Endothelial cell of umbilical vein (primary cell): ENCODE measurements at regions not wholly inside any gene's neighbourhood (a gene's known extent, or its start where the extent isn't known, plus 50 kb on each side); places are given as distances from the start of the nearest gene placed in this dataset.

Experiments
- BruUV-seq: library from RNA; stranded (reverse); fragments of 400-500 nt; replicated peaks from 2 replicates; lab custom pipeline; 2021; lab: Mats Ljungman, UMichigan
- CTCF ChIA-PET: fragments of 300-600, 350-600 bp; sonication (Branson Sonifier 250); formaldehyde crosslinking; loops from one replicate; lab custom pipeline; 2021; ENCODE audit warnings: antibody characterized with exemption, inconsistent platforms; lab: Charles Lee
- POLR2A ChIA-PET: fragments of 300-600, 350-600 bp; sonication (Branson Sonifier 250); formaldehyde crosslinking; loops from one replicate; lab custom pipeline; 2021; ENCODE audit warnings: antibody characterized with exemption, inconsistent platforms; lab: Charles Lee
- DNase-seq: peaks from one replicate; pipeline ENCODE4 v3.0.0-alpha.2; 2011; ENCODE audit warnings: low read depth, low spot score
- FAIRE-seq: peaks from 2 replicates; lab custom pipeline; 2011; peaks lifted over from hg19 to GRCh38; lab: Jason Lieb, UNC
- H2AFZ ChIP-seq: 2 replicates; pipeline ENCODE4 v1.6.0; 2012; ENCODE audit warnings: low read depth, low read length, control low read depth, inconsistent platforms
- H3K27ac ChIP-seq: 2 replicates; pipeline ENCODE4 v1.5.1; 2011; ENCODE audit warnings: low read depth, mild to moderate bottlenecking, control low read depth, low read length, moderate library complexity; ENCODE audit not compliant: insufficient read depth
- H3K27me3 ChIP-seq, 2 experiments: 2 replicates each; pipeline versions ENCODE4 v1.6.0 to v1.6.1; 2011; ENCODE audit warnings: low read length in 2 of 2, mixed read lengths in 1 of 2; ENCODE audit not compliant: control insufficient read depth in 2 of 2, insufficient read depth in 2 of 2
- H3K36me3 ChIP-seq, 2 experiments: 2 replicates in 1 of 2; 3 replicates in 1 of 2; pipeline ENCODE4 v1.5.1; 2011; ENCODE audit warnings: low read length in 2 of 2, mild to moderate bottlenecking in 1 of 2, moderate library complexity in 1 of 2; ENCODE audit not compliant: control insufficient read depth in 2 of 2, insufficient read depth in 2 of 2; ENCODE audit errors: extremely low read depth in 1 of 2
- H3K4me1 ChIP-seq: 3 replicates; pipeline ENCODE4 v1.5.1; 2011; ENCODE audit warnings: mild to moderate bottlenecking, low read length; ENCODE audit not compliant: control insufficient read depth, insufficient read depth; ENCODE audit errors: extremely low read depth
- H3K4me2 ChIP-seq: 2 replicates; pipeline ENCODE4 v1.6.1; 2011; ENCODE audit warnings: low read length, control low read depth, mixed read lengths; ENCODE audit not compliant: insufficient read depth
- H3K4me3 ChIP-seq, 3 experiments: fragments of 200-600 bp in 1 of 3; sonication (generic), shearing (Covaris generic) in 1 of 3; replicated peaks in 1 of 3; 2 replicates each; pipeline ENCODE4 v1.5.1; 2011 to 2016; ENCODE audit warnings: control low read depth in 3 of 3, low read length in 3 of 3, mild to moderate bottlenecking in 2 of 3, inconsistent platforms in 1 of 3, low read depth in 1 of 3, moderate library complexity in 1 of 3; ENCODE audit not compliant: insufficient read depth in 1 of 3
- H3K79me2 ChIP-seq: 2 replicates; pipeline ENCODE4 v1.6.0; 2012; ENCODE audit warnings: low read length, inconsistent platforms; ENCODE audit not compliant: control insufficient read depth, insufficient read depth
- H3K9ac ChIP-seq: replicated peaks from 2 replicates; pipeline ENCODE3; 2011; ENCODE audit warnings: low read length, control low read depth; ENCODE audit not compliant: insufficient read depth; ENCODE audit errors: extremely low read depth
- H3K9me1 ChIP-seq: replicated peaks from 3 replicates; pipeline ENCODE4 v1.6.0; 2011; ENCODE audit warnings: mild to moderate bottlenecking, low read length; ENCODE audit not compliant: control insufficient read depth, insufficient read depth; ENCODE audit errors: extremely low read depth
- H3K9me3 ChIP-seq: replicated peaks from 2 replicates; pipeline ENCODE4 v1.5.1; 2012; ENCODE audit warnings: low read length, inconsistent platforms; ENCODE audit not compliant: control insufficient read depth, insufficient read depth
- H4K20me1 ChIP-seq: replicated peaks from 2 replicates; pipeline ENCODE3; 2011; ENCODE audit warnings: mild to moderate bottlenecking, low read length; ENCODE audit not compliant: control insufficient read depth, insufficient read depth; ENCODE audit errors: extremely low read depth
- EZH2 ChIP-seq: IDR thresholded peaks from 2 replicates; pipeline ENCODE4 v1.6.1; 2012; ENCODE audit warnings: borderline replicate concordance, low read depth, mild to moderate bottlenecking, moderate library complexity, low read length, inconsistent platforms; ENCODE audit not compliant: severe bottlenecking
- FOS ChIP-seq: IDR thresholded peaks from 2 replicates; pipeline ENCODE4 v1.6.1; 2011; ENCODE audit warnings: mild to moderate bottlenecking, low read length, moderate library complexity, borderline replicate concordance; ENCODE audit not compliant: insufficient read depth
- GATA2 ChIP-seq: IDR thresholded peaks from 2 replicates; pipeline ENCODE4 v1.7.0; 2011; ENCODE audit warnings: low read depth, mild to moderate bottlenecking, moderate library complexity, mixed read lengths, low read length; ENCODE audit not compliant: insufficient read length, insufficient read depth
- JUN ChIP-seq: IDR thresholded peaks from 2 replicates; pipeline ENCODE4 v1.6.1; 2011; ENCODE audit warnings: borderline replicate concordance, low read depth; ENCODE audit not compliant: insufficient read length, insufficient read depth
- MYC ChIP-seq: IDR thresholded peaks from one replicate; pipeline ENCODE4 v1.6.1; 2011; ENCODE audit warnings: mild to moderate bottlenecking, low read depth, low read length
- POLR2A ChIP-seq: IDR thresholded peaks from 2 replicates; pipeline ENCODE4 v1.6.1; 2012; ENCODE audit warnings: low read depth, mild to moderate bottlenecking, control low read depth, low read length
- POLR2AphosphoS5 ChIP-seq: IDR thresholded peaks from 2 replicates; pipeline ENCODE4 v1.6.1; 2012; ENCODE audit warnings: low read depth, mild to moderate bottlenecking, control low read depth, low read length, moderate library complexity; ENCODE audit not compliant: insufficient read depth
- dilution Hi-C: fragments of 300-500 bp; cut with MboI; formaldehyde crosslinking; loops from one replicate; pipeline ENCODE4 v1.15.0; 2019; ENCODE audit warnings: low sequenced_read_pairs; ENCODE audit not compliant: extremely low pct_ligation_motif_present
- intact Hi-C: fragments of 100-400 bp; cut with micrococcal nuclease; formaldehyde crosslinking; loops from one replicate; pipeline ENCODE4 v1.10.0; 2022
- TF ChIP-seq, protein P1 (sequence below): IDR thresholded peaks from 2 replicates; pipeline ENCODE4 v1.6.1; 2011; ENCODE audit not compliant: insufficient read depth, insufficient read length
- TF ChIP-seq, protein P2 (sequence below), 2 donors: IDR thresholded peaks; 1 replicate in 1 of 2; 2 replicates in 1 of 2; pipeline ENCODE4 v1.5.1; 2011; ENCODE audit warnings: low read length in 2 of 2, mild to moderate bottlenecking in 2 of 2, moderate library complexity in 2 of 2, control low read depth in 1 of 2, inconsistent platforms in 1 of 2, low read depth in 1 of 2; ENCODE audit not compliant: insufficient read depth in 1 of 2; ENCODE audit errors: extremely low read depth in 1 of 2

DNA sequence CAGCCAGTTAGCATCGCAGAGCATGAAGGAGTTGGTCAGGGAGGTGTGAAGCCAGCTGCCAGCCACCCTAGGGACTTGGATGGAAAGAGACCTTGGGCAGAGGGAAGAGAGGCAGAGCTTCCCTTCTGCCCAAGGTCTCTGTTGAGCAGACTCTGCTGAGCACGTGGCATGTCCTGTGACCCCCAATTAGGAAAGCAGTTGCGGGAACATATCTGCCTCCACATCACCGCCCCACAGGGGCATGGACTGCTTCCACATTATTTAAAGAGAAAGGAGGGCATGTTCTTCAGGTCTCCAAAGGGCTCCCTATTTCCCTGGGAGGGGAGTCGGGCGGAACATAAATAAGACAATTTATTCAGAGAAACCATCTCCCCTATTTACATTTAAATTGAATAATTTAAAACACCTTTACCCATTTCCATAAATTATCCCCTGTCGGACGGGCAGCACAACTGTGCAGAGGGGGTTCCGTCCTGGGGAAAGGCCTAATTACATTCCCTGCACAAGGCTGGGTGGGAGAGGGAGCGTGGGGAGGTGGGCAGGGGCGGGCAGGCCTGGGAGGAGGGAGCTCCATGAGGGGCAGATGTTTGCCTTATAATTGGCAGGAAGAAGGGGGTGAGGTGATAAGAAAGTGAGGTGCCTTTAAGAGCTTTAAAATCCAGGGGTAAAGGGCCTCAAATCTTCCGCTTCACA is 88.8 kb upstream of the THY1 start:
- dilution Hi-C loops: no loop called here
- DNase-seq (no peak), FAIRE-seq (no peak)
- intact Hi-C loops: no loop called here
- ChIA-PET POLR2A (no interaction called here), CTCF (interaction anchor here (1.0 kb wide), 1 partner anchor 21 kb away, joined by 3 read pairs; no protein-coding TSS in a partner anchor)
- Histone ChIP-seq H3K27ac (no peak overlapping the region), H4K20me1 (no peaks in the 10 kb centered on the region), H3K4me3 (no peak overlapping the region), H2AFZ (no peak overlapping the region), H3K27me3 (peaks cover 0 to 2% of the 10 kb centered on the region in 2 experiments), H3K36me3 (no peaks in the 10 kb centered on the region), H3K9me1 (no peaks in the 10 kb centered on the region), H3K9me3 (no peaks in the 10 kb centered on the region), H3K4me2 (no peak overlapping the region), H3K79me2 (no peaks in the 10 kb centered on the region), H3K9ac (no peak overlapping the region), H3K4me1 (no peaks in the 10 kb centered on the region)
- no TSS peak for BruUV-seq
- TF ChIP-seq, protein P1, sequence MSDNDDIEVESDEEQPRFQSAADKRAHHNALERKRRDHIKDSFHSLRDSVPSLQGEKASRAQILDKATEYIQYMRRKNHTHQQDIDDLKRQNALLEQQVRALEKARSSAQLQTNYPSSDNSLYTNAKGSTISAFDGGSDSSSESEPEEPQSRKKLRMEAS: no peak
- no peak for TF ChIP-seq MYC
- TF ChIP-seq EZH2: no peak
- TF ChIP-seq JUN: no peak
- TF ChIP-seq FOS: no peak
- TF ChIP-seq GATA2: no peak
- TF ChIP-seq POLR2A: no peak
- no peak for TF ChIP-seq POLR2AphosphoS5
- TF ChIP-seq, protein P2, sequence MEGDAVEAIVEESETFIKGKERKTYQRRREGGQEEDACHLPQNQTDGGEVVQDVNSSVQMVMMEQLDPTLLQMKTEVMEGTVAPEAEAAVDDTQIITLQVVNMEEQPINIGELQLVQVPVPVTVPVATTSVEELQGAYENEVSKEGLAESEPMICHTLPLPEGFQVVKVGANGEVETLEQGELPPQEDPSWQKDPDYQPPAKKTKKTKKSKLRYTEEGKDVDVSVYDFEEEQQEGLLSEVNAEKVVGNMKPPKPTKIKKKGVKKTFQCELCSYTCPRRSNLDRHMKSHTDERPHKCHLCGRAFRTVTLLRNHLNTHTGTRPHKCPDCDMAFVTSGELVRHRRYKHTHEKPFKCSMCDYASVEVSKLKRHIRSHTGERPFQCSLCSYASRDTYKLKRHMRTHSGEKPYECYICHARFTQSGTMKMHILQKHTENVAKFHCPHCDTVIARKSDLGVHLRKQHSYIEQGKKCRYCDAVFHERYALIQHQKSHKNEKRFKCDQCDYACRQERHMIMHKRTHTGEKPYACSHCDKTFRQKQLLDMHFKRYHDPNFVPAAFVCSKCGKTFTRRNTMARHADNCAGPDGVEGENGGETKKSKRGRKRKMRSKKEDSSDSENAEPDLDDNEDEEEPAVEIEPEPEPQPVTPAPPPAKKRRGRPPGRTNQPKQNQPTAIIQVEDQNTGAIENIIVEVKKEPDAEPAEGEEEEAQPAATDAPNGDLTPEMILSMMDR (IDR thresholded peaks at IDR 0.05; ENCODE audit: extremely low read depth in 1 of 2, insufficient read depth in 1 of 2, low read depth in 1 of 2, low read length in 2 of 2): no peak
